GM13977 (cell line): ENCODE measurements at regions not wholly inside any gene's neighbourhood (a gene's known extent, or its start where the extent isn't known, plus 50 kb on each side); places are given as distances from the start of the nearest gene placed in this dataset.

Experiments
- DNase-seq: peaks from one replicate; pipeline ENCODE4 v3.0.0; 2012; ENCODE audit warnings: low spot score
- CTCF ChIP-seq: IDR thresholded peaks from 2 replicates; pipeline ENCODE4 v1.5.1; 2012; ENCODE audit warnings: mild to moderate bottlenecking, control low read depth; ENCODE audit not compliant: insufficient read depth; ENCODE audit errors: extremely low read depth, missing control alignments
- in situ Hi-C: fragments of 300-500 bp; cut with MboI; formaldehyde crosslinking; loops from one replicate; pipeline ENCODE4 v1.12.0; 2022; ENCODE audit warnings: low sequenced_read_pairs, low pct_unique_long_range_greater_than_20kb, mixed read lengths, inconsistent platforms; ENCODE audit not compliant: unreplicated experiment

- in situ Hi-C loops: no loop called here
- TF ChIP-seq CTCF: no peak
- no peak for DNase-seq
Observed at GRCh38 chr5:3862906-3863305, 267.3 kb downstream of the IRX1 start.

GRCh38 chr5:3875144-3875543, 279.5 kb downstream of the IRX1 start:
- in situ Hi-C loops: no loop called here
- TF ChIP-seq CTCF: no peak
- no peak for DNase-seq

- no peak for DNase-seq
- no peak for TF ChIP-seq CTCF
- in situ Hi-C loops: no loop called here
Observed at GRCh38 chr5:3878267-3878666, 282.6 kb downstream of the IRX1 start.

GRCh38 chr5:3883040-3883439, 287.4 kb downstream of the IRX1 start:
- TF ChIP-seq CTCF: no peak
- DNase-seq: no peak
- in situ Hi-C loops: no loop called here

GRCh38 chr5:3886524-3887451, 291.2 kb downstream of the IRX1 start:
- no peak for TF ChIP-seq CTCF
- no peak for DNase-seq
- in situ Hi-C loops: no loop called here

- in situ Hi-C loops: no loop called here
- no peak for DNase-seq
- TF ChIP-seq CTCF: no peak
Observed at GRCh38 chr5:3888310-3888709, 292.7 kb downstream of the IRX1 start.
